GM12875 (cell line): ENCODE measurements at regions not wholly inside any gene's neighbourhood (a gene's known extent, or its start where the extent isn't known, plus 50 kb on each side); places are given as distances from the start of the nearest gene placed in this dataset.

ENCODE experiments used
- H3K4me3 ChIP-seq: one replicate; pipeline ENCODE4 v1.5.1; 2011; ENCODE audit warnings: low read depth, low read length, control low read depth
- TF ChIP-seq, protein P1 (sequence below): IDR thresholded peaks from 2 replicates; pipeline ENCODE4 v1.5.1; 2011; ENCODE audit warnings: low read depth, mild to moderate bottlenecking, control low read depth, inconsistent platforms, low read length, moderate library complexity, borderline replicate concordance; ENCODE audit not compliant: insufficient read depth

DNA sequence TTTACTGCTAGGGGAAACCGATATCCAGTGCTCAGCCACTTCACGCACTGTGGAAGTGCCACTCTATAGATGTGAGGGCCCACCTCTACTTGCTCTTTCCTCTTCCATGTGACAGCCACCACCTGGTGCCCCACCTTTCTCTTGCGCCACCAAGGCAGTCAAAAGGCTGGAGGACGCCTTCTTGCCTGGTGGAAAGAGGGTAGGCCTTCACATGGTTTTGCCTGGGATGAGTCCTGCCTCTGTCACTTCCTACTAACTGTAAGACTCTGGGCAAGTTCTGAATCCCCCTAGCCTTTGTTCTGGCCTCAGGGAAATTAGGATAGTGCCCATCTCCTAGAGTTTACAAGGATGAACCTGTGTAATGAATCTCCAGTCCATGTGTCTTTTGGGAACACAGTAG, 66.1 kb upstream of the ODC1 start:
- H3K4me3 ChIP-seq = no peak overlapping the region
- TF ChIP-seq, protein P1, sequence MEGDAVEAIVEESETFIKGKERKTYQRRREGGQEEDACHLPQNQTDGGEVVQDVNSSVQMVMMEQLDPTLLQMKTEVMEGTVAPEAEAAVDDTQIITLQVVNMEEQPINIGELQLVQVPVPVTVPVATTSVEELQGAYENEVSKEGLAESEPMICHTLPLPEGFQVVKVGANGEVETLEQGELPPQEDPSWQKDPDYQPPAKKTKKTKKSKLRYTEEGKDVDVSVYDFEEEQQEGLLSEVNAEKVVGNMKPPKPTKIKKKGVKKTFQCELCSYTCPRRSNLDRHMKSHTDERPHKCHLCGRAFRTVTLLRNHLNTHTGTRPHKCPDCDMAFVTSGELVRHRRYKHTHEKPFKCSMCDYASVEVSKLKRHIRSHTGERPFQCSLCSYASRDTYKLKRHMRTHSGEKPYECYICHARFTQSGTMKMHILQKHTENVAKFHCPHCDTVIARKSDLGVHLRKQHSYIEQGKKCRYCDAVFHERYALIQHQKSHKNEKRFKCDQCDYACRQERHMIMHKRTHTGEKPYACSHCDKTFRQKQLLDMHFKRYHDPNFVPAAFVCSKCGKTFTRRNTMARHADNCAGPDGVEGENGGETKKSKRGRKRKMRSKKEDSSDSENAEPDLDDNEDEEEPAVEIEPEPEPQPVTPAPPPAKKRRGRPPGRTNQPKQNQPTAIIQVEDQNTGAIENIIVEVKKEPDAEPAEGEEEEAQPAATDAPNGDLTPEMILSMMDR = no peak

DNA sequence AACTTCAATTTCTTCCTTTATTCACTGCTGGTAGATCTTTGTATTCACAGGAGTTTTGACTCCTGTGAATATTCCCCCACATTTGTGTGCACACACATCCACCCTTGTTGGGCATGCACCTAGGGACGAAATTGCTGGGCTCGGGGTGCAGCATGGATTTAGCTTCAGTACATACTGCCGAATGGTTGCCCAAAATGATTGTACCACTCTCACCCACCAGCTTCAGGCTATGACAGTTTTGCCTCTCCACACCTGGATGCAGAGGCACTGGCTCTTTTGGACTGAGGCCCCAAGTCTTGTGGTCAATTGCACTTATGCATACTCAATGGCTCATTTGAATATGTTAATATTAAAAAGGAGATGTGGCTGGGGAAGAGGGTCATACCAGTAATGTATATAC, 65.1 kb upstream of the ODC1 start:
- H3K4me3 ChIP-seq = no peak overlapping the region
- TF ChIP-seq, protein P1 = no peak

DNA sequence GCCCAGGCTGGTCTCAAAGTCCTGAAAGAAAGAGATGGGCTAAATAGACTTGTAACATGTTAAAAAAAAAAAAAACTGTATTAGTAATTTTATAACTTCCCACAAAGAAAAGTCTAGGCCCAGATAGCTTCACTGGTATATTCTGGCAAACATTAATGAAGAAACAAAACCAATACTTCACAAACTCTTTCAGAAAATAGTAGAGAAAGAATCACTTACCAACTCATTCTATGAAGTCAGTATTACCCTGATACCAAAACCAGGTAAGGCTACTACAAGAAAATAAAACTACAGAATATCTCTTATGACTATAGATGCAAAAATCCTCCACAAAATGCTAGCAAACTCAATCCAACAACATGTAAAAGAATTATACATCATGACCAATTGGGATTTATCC, 59.9 kb upstream of the ODC1 start:
- TF ChIP-seq, protein P1 = no peak
- H3K4me3 ChIP-seq = no peak overlapping the region

DNA sequence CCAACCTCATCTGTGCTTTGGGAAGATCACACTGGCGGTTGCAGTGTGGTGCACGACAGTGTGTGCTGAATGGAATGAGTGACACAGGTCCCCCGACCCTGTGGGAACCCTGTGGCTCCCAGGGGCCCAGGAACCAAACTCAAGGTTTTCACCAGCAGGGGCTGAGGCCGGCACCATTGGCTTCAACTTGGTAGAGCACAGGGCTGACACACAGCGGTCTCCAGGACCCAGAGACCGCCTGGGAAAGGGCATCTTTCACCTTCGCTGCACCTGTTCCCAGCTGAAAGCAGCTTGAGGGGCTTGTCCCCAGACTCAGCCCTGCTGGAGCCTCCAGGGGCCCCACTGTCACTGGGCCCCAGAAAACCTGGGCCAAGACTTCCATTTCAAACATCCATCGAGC, 59.0 kb upstream of the ODC1 start:
- TF ChIP-seq, protein P1 = no peak
- H3K4me3 ChIP-seq = no peak overlapping the region

DNA sequence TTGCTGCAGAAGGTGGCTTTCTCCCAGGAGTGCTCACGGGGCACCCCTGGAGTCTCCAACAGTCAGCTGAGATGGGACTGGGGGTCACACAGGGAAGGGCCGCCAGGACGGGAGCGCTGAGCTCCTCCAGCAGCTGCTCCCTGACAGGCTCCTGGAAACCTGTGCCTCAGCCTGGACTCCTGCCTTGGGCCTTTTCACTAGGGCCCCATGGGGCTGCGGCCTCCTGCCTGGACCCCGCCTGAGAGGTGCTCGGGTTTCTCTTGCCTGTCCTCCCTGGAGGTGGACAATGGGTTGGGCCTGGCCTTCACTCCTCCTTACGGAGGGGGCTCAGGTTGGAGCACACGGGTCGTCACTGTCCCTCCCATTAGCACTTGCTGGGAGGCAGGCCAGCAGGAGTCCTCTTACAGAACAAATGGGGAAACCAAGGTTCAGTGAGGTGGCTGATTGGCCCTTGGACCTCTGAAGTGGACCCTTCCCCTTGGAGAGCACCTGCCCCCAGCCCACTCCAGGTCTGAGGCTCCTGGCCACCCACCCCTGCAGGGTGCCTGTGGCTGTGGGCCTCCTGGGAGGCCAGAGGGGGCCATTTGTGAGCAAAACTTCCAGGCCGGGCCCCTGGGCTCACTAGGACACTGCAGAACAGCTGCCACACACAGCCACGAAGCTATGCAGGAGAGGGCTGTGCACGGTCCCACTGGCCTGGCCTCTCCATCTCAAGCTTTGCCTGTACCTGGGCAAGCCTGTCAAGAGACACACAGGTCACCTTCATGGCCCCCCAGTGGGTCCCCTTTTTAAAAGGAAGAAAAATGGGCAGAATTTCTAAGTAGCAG, 57.1 kb upstream of the ODC1 start:
- TF ChIP-seq, protein P1 = no peak
- H3K4me3 ChIP-seq = no peak overlapping the region

DNA sequence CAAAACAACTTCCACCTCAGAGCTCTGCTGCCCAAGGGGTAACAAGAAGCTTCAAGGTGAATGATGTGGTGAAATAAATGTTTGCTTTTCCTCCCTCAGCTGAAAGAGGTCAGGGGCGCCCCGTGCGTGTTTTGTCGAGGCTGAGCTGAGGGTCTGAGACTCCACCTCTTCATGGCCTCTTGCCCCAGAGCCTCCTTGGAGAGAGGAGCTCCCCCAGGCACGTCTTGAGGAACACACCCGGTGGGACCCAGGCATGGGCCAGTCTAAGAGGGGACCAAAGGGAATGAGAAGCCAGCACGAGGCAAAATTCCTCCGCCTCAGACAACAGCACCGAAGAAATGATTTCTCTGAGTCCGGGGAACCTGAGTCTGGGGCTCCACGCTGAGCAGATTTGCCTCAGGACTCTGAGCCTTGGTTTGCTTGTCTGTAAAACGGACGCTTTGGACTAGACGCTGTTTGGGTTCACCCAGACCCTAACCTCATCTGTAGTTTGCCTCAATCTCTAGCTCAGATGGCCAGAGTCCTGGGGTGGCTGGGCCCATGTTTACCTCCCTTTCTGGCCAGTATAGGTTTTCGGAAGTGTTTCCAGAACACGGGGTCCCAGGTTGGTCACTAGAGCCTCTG, 56.4 kb upstream of the ODC1 start:
- TF ChIP-seq, protein P1 = no peak
- no peak overlapping the region for H3K4me3 ChIP-seq

DNA sequence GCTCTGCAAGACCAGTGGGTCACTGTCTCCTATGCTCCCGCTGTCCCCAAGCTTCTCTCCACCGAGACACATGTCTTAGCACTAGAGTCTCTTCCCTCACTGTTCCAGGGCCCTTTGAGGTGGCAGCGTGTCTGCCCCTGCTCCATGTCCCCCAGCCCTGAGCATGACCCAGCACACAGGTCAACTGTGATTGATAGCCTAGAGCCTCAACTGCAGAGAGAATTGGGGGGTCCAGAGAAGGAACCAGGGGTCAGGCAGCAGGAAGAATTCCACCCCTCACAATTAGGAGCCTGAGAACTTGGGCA, 54.6 kb upstream of the ODC1 start:
- TF ChIP-seq, protein P1 = no peak
- no peak overlapping the region for H3K4me3 ChIP-seq
